ENCODE measurements at regions not wholly inside any gene's neighbourhood (a gene's known extent, or its start where the extent isn't known, plus 50 kb on each side); places are given as distances from the start of the nearest gene placed in this dataset.

GRCh38 chr5:104186510-104186909, 623.9 kb upstream of the NUDT12 start:
- ChIA-PET POLR2A (no interaction called here), CTCF (no interaction called here)
- Histone ChIP-seq H3K27ac (ENCODE audit: low read depth in 2 of 2, low read length in 1 of 2) (no peak overlapping the region), H3K36me3 (replicated peaks in 1 of 2; ENCODE audit: control insufficient read depth in 1 of 2, insufficient read depth in 2 of 2, low read length in 1 of 2) (no peaks in the 10 kb centered on the region), H3K79me2 (ENCODE audit: insufficient read depth) (no peaks in the 10 kb centered on the region), H3K4me3 (ENCODE audit: low read depth in 2 of 2, low read length in 1 of 2) (no peak overlapping the region), H3K9ac (no peak overlapping the region), H3K4me1 (ENCODE audit: control insufficient read depth in 1 of 2, insufficient read depth in 2 of 2, low read depth in 1 of 2, low read length in 1 of 2) (no peaks in the 10 kb centered on the region; a peak in 1 of 4 replicates), H3F3A (replicated peaks; ENCODE audit: insufficient read depth) (peaks cover 2% of the 10 kb centered on the region), H3K27me3 (ENCODE audit: insufficient read depth) (no peaks in the 10 kb centered on the region), H4K20me1 (ENCODE audit: insufficient read depth) (no peaks in the 10 kb centered on the region), H3K9me3 (no peaks in the 10 kb centered on the region), H2AFZ (ENCODE audit: low read depth) (no peak overlapping the region), H3K9me2 (no peaks in the 10 kb centered on the region), H3K4me2 (no peak overlapping the region)
- WGBS (ENCODE audit: low lambda C conversion rate), result 62% methylated on average over 4 of the region's 4 CpGs
- no peak for DNase-seq
- TF ChIP-seq USF2 (IDR thresholded peaks at IDR 0.05; ENCODE audit: borderline replicate concordance, low read depth, low read length), result no peak
- TF ChIP-seq RFX5 (IDR thresholded peaks at IDR 0.05; ENCODE audit: low read length), result no peak
- TF ChIP-seq TEAD4 (IDR thresholded peaks at IDR 0.05; ENCODE audit: borderline replicate concordance, insufficient read depth), result no peak
- no peak for TF ChIP-seq FOXM1 (IDR thresholded peaks at IDR 0.05; ENCODE audit: low read depth)
- TF ChIP-seq RXRA (IDR thresholded peaks at IDR 0.05; ENCODE audit: borderline replicate concordance, low read depth), result no peak
- no peak for TF ChIP-seq CTCF (IDR thresholded peaks at IDR 0.05)
- TF ChIP-seq IRF3 (IDR thresholded peaks at IDR 0.05; ENCODE audit: low read depth, low read length), result no peak
- no peak for TF ChIP-seq GABPA (IDR thresholded peaks at IDR 0.05; ENCODE audit: low read depth)
- no peak for TF ChIP-seq TAF1 (IDR thresholded peaks at IDR 0.05; ENCODE audit: borderline replicate concordance, low read depth, low read length)
- TF ChIP-seq RAD21 (IDR thresholded peaks at IDR 0.05; ENCODE audit: low read length), result no peak
- TF ChIP-seq ZBTB33 (IDR thresholded peaks at IDR 0.05; ENCODE audit: borderline replicate concordance, low read depth), result no peak
- TF ChIP-seq USF1 (IDR thresholded peaks at IDR 0.05; ENCODE audit: borderline replicate concordance, low read depth), result no peak
- TF ChIP-seq MXI1 (IDR thresholded peaks at IDR 0.05; ENCODE audit: low read depth, low read length), result no peak
- TF ChIP-seq PBX3 (IDR thresholded peaks at IDR 0.05), result no peak
